MM.1S (cell line): ENCODE measurements at regions not wholly inside any gene's neighbourhood (a gene's known extent, or its start where the extent isn't known, plus 50 kb on each side); places are given as distances from the start of the nearest gene placed in this dataset.

Source experiments
- DNase-seq: peaks from one replicate; pipeline ENCODE4 v3.0.0-alpha.2; 2015
- H2AFZ ChIP-seq: fragments of 300-600 bp; sonication (generic); 2 replicates; pipeline ENCODE4 v1.6.0; 2016; ENCODE audit warnings: antibody characterized with exemption, low read length
- H3F3A ChIP-seq: fragments of 300-600 bp; sonication (generic); 2 replicates; pipeline ENCODE4 v1.6.1; 2016; ENCODE audit warnings: mild to moderate bottlenecking, antibody characterized with exemption, low read length, moderate library complexity, mixed read lengths; ENCODE audit not compliant: insufficient read depth
- H3K27ac ChIP-seq: fragments of 300-600 bp; sonication (generic); 2 replicates; pipeline ENCODE4 v1.5.1; 2016; ENCODE audit warnings: mild to moderate bottlenecking, low read length
- H3K27me3 ChIP-seq: fragments of 300-600 bp; sonication (generic); replicated peaks from 2 replicates; pipeline ENCODE4 v1.6.0; 2016; ENCODE audit warnings: low read length; ENCODE audit not compliant: insufficient read depth
- H3K36me3 ChIP-seq: fragments of 300-600 bp; sonication (generic); replicated peaks from 2 replicates; pipeline ENCODE4 v1.6.1; 2016; ENCODE audit warnings: mild to moderate bottlenecking, low read length, mixed read lengths; ENCODE audit not compliant: insufficient read depth
- H3K4me1 ChIP-seq: fragments of 300-600 bp; sonication (generic); 2 replicates; pipeline ENCODE4 v1.6.1; 2016; ENCODE audit warnings: low read length, mixed read lengths
- H3K4me2 ChIP-seq: fragments of 300-600 bp; sonication (generic); 2 replicates; pipeline ENCODE4 v1.6.0; 2016; ENCODE audit warnings: low read depth, low read length
- H3K4me3 ChIP-seq: fragments of 300-600 bp; sonication (generic); 2 replicates; pipeline ENCODE4 v1.5.1; 2016; ENCODE audit warnings: low read length, mixed read lengths
- H3K79me2 ChIP-seq: fragments of 300-600 bp; sonication (generic); 2 replicates; pipeline ENCODE4 v1.6.1; 2016; ENCODE audit warnings: mixed run types, low read length, mixed read lengths
- H3K9ac ChIP-seq: fragments of 300-600 bp; sonication (generic); 2 replicates; pipeline ENCODE4 v1.6.1; 2016; ENCODE audit warnings: low read length, mixed read lengths
- H3K9me2 ChIP-seq: fragments of 300-600 bp; sonication (generic); replicated peaks from 2 replicates; pipeline ENCODE4 v1.6.1; 2016; ENCODE audit warnings: mild to moderate bottlenecking, low read length, mixed read lengths; ENCODE audit not compliant: insufficient read depth
- H3K9me3 ChIP-seq: fragments of 300-600 bp; sonication (generic); replicated peaks from 2 replicates; pipeline ENCODE4 v1.6.1; 2016; ENCODE audit warnings: mild to moderate bottlenecking, low read length, mixed read lengths; ENCODE audit not compliant: insufficient read depth
- H4K20me1 ChIP-seq: fragments of 300-600 bp; sonication (generic); 2 replicates; pipeline ENCODE4 v1.6.1; 2016; ENCODE audit warnings: mild to moderate bottlenecking, low read length, moderate library complexity, mixed read lengths; ENCODE audit not compliant: insufficient read depth
- CTCF ChIP-seq: fragments of 300-600 bp; sonication (generic); IDR thresholded peaks from 2 replicates; pipeline ENCODE4 v1.5.1; 2016; ENCODE audit warnings: antibody characterized with exemption, low read length, mixed read lengths
- EZH2 ChIP-seq: fragments of 300-600 bp; sonication (generic); optimal IDR thresholded peaks from 2 replicates; pipeline ENCODE3; 2017; ENCODE audit warnings: low read depth, mild to moderate bottlenecking, antibody characterized with exemption, low read length, mixed read lengths
- EZH2phosphoT487 ChIP-seq: fragments of 300-600 bp; sonication (generic); IDR thresholded peaks from 2 replicates; pipeline ENCODE4 v1.6.1; 2018; ENCODE audit warnings: antibody characterized with exemption, low read length

- no peaks in the 10 kb centered on the region for H3K79me2 ChIP-seq
- H3K9ac ChIP-seq: no peak overlapping the region
- no peaks in the 10 kb centered on the region for H3K9me3 ChIP-seq
- H3K4me2 ChIP-seq: no peak overlapping the region
- H3K4me3 ChIP-seq: no peak overlapping the region
- TF ChIP-seq EZH2phosphoT487 (no peak), EZH2 (no peak), CTCF (no peak)
- no peak for DNase-seq
- no peak overlapping the region for H2AFZ ChIP-seq
- H3K9me2 ChIP-seq: no peaks in the 10 kb centered on the region
- H3K36me3 ChIP-seq: no peaks in the 10 kb centered on the region
- no peaks in the 10 kb centered on the region for H3K4me1 ChIP-seq
- H3K27me3 ChIP-seq: no peaks in the 10 kb centered on the region
- no peak overlapping the region for H3K27ac ChIP-seq
- no peaks in the 10 kb centered on the region for H4K20me1 ChIP-seq
- H3F3A ChIP-seq: no peaks in the 10 kb centered on the region
Observed at GRCh38 chr11:80188076-80188627, 747.3 kb upstream of the TENM4 start.

DNA sequence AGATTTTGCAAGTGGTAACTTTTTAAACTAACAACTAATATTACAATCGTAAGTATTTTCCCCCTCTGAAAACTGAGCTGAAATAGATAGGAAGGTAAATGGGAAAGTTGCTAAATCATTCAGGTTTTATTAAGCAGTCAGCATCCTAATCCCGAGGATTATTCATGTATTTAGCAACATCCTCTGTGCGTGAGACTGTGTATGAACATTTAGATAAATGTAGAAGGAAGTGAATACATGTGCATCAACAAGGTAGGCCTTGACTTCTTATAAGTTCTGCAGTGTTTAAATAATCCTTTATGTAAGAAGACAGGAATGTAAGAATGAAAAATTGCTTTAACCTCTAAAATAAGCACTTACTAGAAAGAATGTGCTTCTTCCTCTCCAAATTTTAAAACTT, 745.9 kb upstream of the TENM4 start:
- Histone ChIP-seq H3K9me3 (no peaks in the 10 kb centered on the region), H3K4me2 (no peak overlapping the region), H3K9ac (no peak overlapping the region), H3K9me2 (no peaks in the 10 kb centered on the region), H4K20me1 (no peaks in the 10 kb centered on the region), H3K4me1 (no peaks in the 10 kb centered on the region), H3F3A (no peaks in the 10 kb centered on the region), H2AFZ (no peak overlapping the region), H3K27me3 (no peaks in the 10 kb centered on the region), H3K36me3 (no peaks in the 10 kb centered on the region), H3K27ac (no peak overlapping the region), H3K4me3 (no peak overlapping the region), H3K79me2 (no peaks in the 10 kb centered on the region)
- no peak for DNase-seq
- TF ChIP-seq EZH2phosphoT487 (no peak), CTCF (no peak), EZH2 (no peak)

GRCh38 chr11:80182901-80183300, 742.1 kb upstream of the TENM4 start:
- no peak for DNase-seq
- no peaks in the 10 kb centered on the region for H3K79me2 ChIP-seq
- no peak overlapping the region for H3K4me2 ChIP-seq
- no peaks in the 10 kb centered on the region for H4K20me1 ChIP-seq
- H2AFZ ChIP-seq: no peak overlapping the region
- H3K4me3 ChIP-seq: no peak overlapping the region
- no peak for TF ChIP-seq EZH2
- TF ChIP-seq CTCF: no peak
- TF ChIP-seq EZH2phosphoT487: no peak
- no peaks in the 10 kb centered on the region for H3K36me3 ChIP-seq
- no peaks in the 10 kb centered on the region for H3F3A ChIP-seq
- no peaks in the 10 kb centered on the region for H3K9me3 ChIP-seq
- H3K4me1 ChIP-seq: no peaks in the 10 kb centered on the region
- no peak overlapping the region for H3K27ac ChIP-seq
- no peak overlapping the region for H3K9ac ChIP-seq
- no peaks in the 10 kb centered on the region for H3K9me2 ChIP-seq
- no peaks in the 10 kb centered on the region for H3K27me3 ChIP-seq
